ENCODE measurements at regions not wholly inside any gene's neighbourhood (a gene's known extent, or its start where the extent isn't known, plus 50 kb on each side); places are given as distances from the start of the nearest gene placed in this dataset.

DNA sequence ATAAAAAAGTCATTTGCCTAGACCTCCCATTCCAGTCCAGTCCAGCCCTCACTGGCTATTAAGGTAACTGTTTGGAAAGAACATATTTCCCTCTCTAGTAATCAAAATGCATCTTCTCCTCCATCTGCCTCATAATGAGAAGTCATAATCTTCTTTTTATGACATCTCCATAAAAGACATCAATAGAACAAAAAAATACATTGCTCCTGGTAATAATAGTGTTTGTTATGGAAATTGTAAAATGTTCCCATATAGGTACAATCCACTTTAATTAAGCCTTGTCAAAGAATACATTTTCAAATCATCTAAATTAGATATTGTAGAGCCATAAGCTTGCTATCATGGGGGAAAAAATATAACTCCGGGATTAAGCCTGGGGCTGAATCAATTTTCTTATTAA, 461.6 kb downstream of the LRATD1 start:
- Histone ChIP-seq H3K36me3 (replicated peaks in 1 of 2; ENCODE audit: control extremely low read depth in 1 of 2, control insufficient read depth in 1 of 2, extremely low read depth in 1 of 2, insufficient read depth in 2 of 2, low read length in 1 of 2) (no peaks in the 10 kb centered on the region), H3K27me3 (replicated peaks in 1 of 4; ENCODE audit: control extremely low read depth in 1 of 4, control insufficient read depth in 3 of 4, insufficient read depth in 4 of 4, low read length in 3 of 4) (no peaks in the 10 kb centered on the region), H3K79me2 (ENCODE audit: control insufficient read depth, insufficient read depth, low read length) (no peaks in the 10 kb centered on the region), H4K20me1 (ENCODE audit: control insufficient read depth, insufficient read depth, low read length, poor library complexity, severe bottlenecking) (no peaks in the 10 kb centered on the region), H3K9ac (ENCODE audit: low read length) (no peak overlapping the region), H3K4me3 (ENCODE audit: control extremely low read depth in 1 of 5, extremely low read depth in 1 of 5, insufficient read depth in 1 of 5, low read depth in 2 of 5, low read length in 4 of 5) (no peak overlapping the region), H3K27ac (ENCODE audit: low read length in 2 of 2) (no peak overlapping the region), H2AFZ (ENCODE audit: insufficient read depth, low read depth, low read length, poor library complexity, severe bottlenecking) (no peak overlapping the region), H3K4me1 (ENCODE audit: control insufficient read depth in 2 of 2, insufficient read depth in 2 of 2, low read length in 2 of 2) (no peaks in the 10 kb centered on the region), H3K9me3 (ENCODE audit: control extremely low read depth in 1 of 3, control insufficient read depth in 2 of 3, insufficient read depth in 1 of 3, low read length in 2 of 3) (no peaks in the 10 kb centered on the region), H3K4me2 (replicated peaks; ENCODE audit: low read depth, low read length, poor library complexity, severe bottlenecking) (no peak overlapping the region)
- ChIA-PET CTCF (no interaction called here), POLR2A (no interaction called here)
- Mint-ChIP-seq H3K27ac (no peak overlapping the region), H3K4me1 (no peaks in the 10 kb centered on the region), H3K9me3 (ENCODE audit: insufficient read depth) (no peaks in the 10 kb centered on the region), H3K4me3 (no peak overlapping the region), H3K27me3 (peaks cover 3% of the 10 kb centered on the region)
- TF ChIP-seq, protein P1, sequence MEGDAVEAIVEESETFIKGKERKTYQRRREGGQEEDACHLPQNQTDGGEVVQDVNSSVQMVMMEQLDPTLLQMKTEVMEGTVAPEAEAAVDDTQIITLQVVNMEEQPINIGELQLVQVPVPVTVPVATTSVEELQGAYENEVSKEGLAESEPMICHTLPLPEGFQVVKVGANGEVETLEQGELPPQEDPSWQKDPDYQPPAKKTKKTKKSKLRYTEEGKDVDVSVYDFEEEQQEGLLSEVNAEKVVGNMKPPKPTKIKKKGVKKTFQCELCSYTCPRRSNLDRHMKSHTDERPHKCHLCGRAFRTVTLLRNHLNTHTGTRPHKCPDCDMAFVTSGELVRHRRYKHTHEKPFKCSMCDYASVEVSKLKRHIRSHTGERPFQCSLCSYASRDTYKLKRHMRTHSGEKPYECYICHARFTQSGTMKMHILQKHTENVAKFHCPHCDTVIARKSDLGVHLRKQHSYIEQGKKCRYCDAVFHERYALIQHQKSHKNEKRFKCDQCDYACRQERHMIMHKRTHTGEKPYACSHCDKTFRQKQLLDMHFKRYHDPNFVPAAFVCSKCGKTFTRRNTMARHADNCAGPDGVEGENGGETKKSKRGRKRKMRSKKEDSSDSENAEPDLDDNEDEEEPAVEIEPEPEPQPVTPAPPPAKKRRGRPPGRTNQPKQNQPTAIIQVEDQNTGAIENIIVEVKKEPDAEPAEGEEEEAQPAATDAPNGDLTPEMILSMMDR (IDR thresholded peaks at IDR 0.05) = no peak
- TF ChIP-seq EZH2 (IDR thresholded peaks at IDR 0.05; ENCODE audit: borderline replicate concordance, insufficient read depth, low read depth, low read length, poor library complexity, severe bottlenecking) = no peak
- DNase-seq = no peak
- intact Hi-C loops (cut with micrococcal nuclease) = no loop called here
- no peak for ATAC-seq (ENCODE audit: low read depth)
- 100% methylated on average over 1 of the region's 1 CpG for WGBS (ENCODE audit: insufficient coverage)

DNA sequence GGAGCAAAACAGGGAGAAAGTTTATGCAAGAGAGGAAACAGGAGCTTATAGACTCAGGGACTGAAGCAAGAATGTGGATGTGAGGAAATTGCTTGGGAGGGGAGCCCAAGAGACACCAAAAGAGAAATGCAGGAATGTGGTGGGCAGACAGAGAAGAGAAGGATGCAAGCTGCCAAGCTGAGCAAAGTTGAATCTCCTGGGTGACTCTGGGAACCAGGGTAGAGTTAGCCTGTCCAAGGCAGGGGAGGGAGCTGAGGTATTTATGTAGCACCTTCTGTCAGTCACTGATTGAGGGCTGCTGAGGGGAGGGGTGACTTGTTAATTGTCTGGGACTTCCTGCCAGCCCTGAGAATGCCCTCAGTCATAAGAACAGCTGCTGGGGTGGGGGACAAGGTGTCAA, 464.3 kb downstream of the NBAS start:
- no peaks in the 10 kb centered on the region for H3K36me3 ChIP-seq (replicated peaks in 1 of 2; ENCODE audit: control extremely low read depth in 1 of 2, control insufficient read depth in 1 of 2, extremely low read depth in 1 of 2, insufficient read depth in 2 of 2, low read length in 1 of 2)
- intact Hi-C loops (cut with micrococcal nuclease) = no loop called here
- H3K9ac ChIP-seq (ENCODE audit: low read length) = no peak overlapping the region
- TF ChIP-seq, protein P1 (IDR thresholded peaks at IDR 0.05) = no peak
- TF ChIP-seq EZH2 (IDR thresholded peaks at IDR 0.05; ENCODE audit: borderline replicate concordance, insufficient read depth, low read depth, low read length, poor library complexity, severe bottlenecking) = no peak
- ChIA-PET POLR2A (no interaction called here), CTCF (interaction anchor here (0.6 kb wide), 1 partner anchor 8 kb away, joined by 3 read pairs; no protein-coding TSS in a partner anchor)
- no peaks in the 10 kb centered on the region for H3K4me1 ChIP-seq (ENCODE audit: control insufficient read depth in 2 of 2, insufficient read depth in 2 of 2, low read length in 2 of 2)
- H3K27ac ChIP-seq (ENCODE audit: low read length in 2 of 2) = no peak overlapping the region
- no peaks in the 10 kb centered on the region for H3K79me2 ChIP-seq (ENCODE audit: control insufficient read depth, insufficient read depth, low read length)
- no peak overlapping the region for H3K27ac Mint-ChIP-seq
- H3K9me3 ChIP-seq (ENCODE audit: control extremely low read depth in 1 of 3, control insufficient read depth in 2 of 3, insufficient read depth in 1 of 3, low read length in 2 of 3) = no peaks in the 10 kb centered on the region
- no peak overlapping the region for H3K4me3 Mint-ChIP-seq
- no peak overlapping the region for H2AFZ ChIP-seq (ENCODE audit: insufficient read depth, low read depth, low read length, poor library complexity, severe bottlenecking)
- no peaks in the 10 kb centered on the region for H3K4me1 Mint-ChIP-seq
- H3K27me3 Mint-ChIP-seq = peaks cover 3% of the 10 kb centered on the region
- no peak overlapping the region for H3K4me3 ChIP-seq (ENCODE audit: control extremely low read depth in 1 of 5, extremely low read depth in 1 of 5, insufficient read depth in 1 of 5, low read depth in 2 of 5, low read length in 4 of 5)
- H3K27me3 ChIP-seq (replicated peaks in 1 of 4; ENCODE audit: control extremely low read depth in 1 of 4, control insufficient read depth in 3 of 4, insufficient read depth in 4 of 4, low read length in 3 of 4) = peaks cover 0 to 4% (median 0%) of the 10 kb centered on the region in 4 experiments
- DNase-seq (no peak), ATAC-seq (ENCODE audit: low read depth) (no peak)
- no peaks in the 10 kb centered on the region for H4K20me1 ChIP-seq (ENCODE audit: control insufficient read depth, insufficient read depth, low read length, poor library complexity, severe bottlenecking)
- H3K9me3 Mint-ChIP-seq (ENCODE audit: insufficient read depth) = peaks cover 2% of the 10 kb centered on the region
- no peak overlapping the region for H3K4me2 ChIP-seq (replicated peaks; ENCODE audit: low read depth, low read length, poor library complexity, severe bottlenecking)

All from B cell (primary cell).